MM.1S (cell line): ENCODE measurements at regions not wholly inside any gene's neighbourhood (a gene's known extent, or its start where the extent isn't known, plus 50 kb on each side); places are given as distances from the start of the nearest gene placed in this dataset.

Experiments
- DNase-seq: peaks from one replicate; pipeline ENCODE4 v3.0.0-alpha.2; 2015
- H2AFZ ChIP-seq: fragments of 300-600 bp; sonication (generic); 2 replicates; pipeline ENCODE4 v1.6.0; 2016; ENCODE audit warnings: antibody characterized with exemption, low read length
- H3F3A ChIP-seq: fragments of 300-600 bp; sonication (generic); 2 replicates; pipeline ENCODE4 v1.6.1; 2016; ENCODE audit warnings: mild to moderate bottlenecking, antibody characterized with exemption, low read length, moderate library complexity, mixed read lengths; ENCODE audit not compliant: insufficient read depth
- H3K27ac ChIP-seq: fragments of 300-600 bp; sonication (generic); 2 replicates; pipeline ENCODE4 v1.5.1; 2016; ENCODE audit warnings: mild to moderate bottlenecking, low read length
- H3K27me3 ChIP-seq: fragments of 300-600 bp; sonication (generic); replicated peaks from 2 replicates; pipeline ENCODE4 v1.6.0; 2016; ENCODE audit warnings: low read length; ENCODE audit not compliant: insufficient read depth
- H3K36me3 ChIP-seq: fragments of 300-600 bp; sonication (generic); replicated peaks from 2 replicates; pipeline ENCODE4 v1.6.1; 2016; ENCODE audit warnings: mild to moderate bottlenecking, low read length, mixed read lengths; ENCODE audit not compliant: insufficient read depth
- H3K4me1 ChIP-seq: fragments of 300-600 bp; sonication (generic); 2 replicates; pipeline ENCODE4 v1.6.1; 2016; ENCODE audit warnings: low read length, mixed read lengths
- H3K4me2 ChIP-seq: fragments of 300-600 bp; sonication (generic); 2 replicates; pipeline ENCODE4 v1.6.0; 2016; ENCODE audit warnings: low read depth, low read length
- H3K4me3 ChIP-seq: fragments of 300-600 bp; sonication (generic); 2 replicates; pipeline ENCODE4 v1.5.1; 2016; ENCODE audit warnings: low read length, mixed read lengths
- H3K79me2 ChIP-seq: fragments of 300-600 bp; sonication (generic); 2 replicates; pipeline ENCODE4 v1.6.1; 2016; ENCODE audit warnings: mixed run types, low read length, mixed read lengths
- H3K9ac ChIP-seq: fragments of 300-600 bp; sonication (generic); 2 replicates; pipeline ENCODE4 v1.6.1; 2016; ENCODE audit warnings: low read length, mixed read lengths
- H3K9me2 ChIP-seq: fragments of 300-600 bp; sonication (generic); replicated peaks from 2 replicates; pipeline ENCODE4 v1.6.1; 2016; ENCODE audit warnings: mild to moderate bottlenecking, low read length, mixed read lengths; ENCODE audit not compliant: insufficient read depth
- H3K9me3 ChIP-seq: fragments of 300-600 bp; sonication (generic); replicated peaks from 2 replicates; pipeline ENCODE4 v1.6.1; 2016; ENCODE audit warnings: mild to moderate bottlenecking, low read length, mixed read lengths; ENCODE audit not compliant: insufficient read depth
- H4K20me1 ChIP-seq: fragments of 300-600 bp; sonication (generic); 2 replicates; pipeline ENCODE4 v1.6.1; 2016; ENCODE audit warnings: mild to moderate bottlenecking, low read length, moderate library complexity, mixed read lengths; ENCODE audit not compliant: insufficient read depth
- EZH2 ChIP-seq: fragments of 300-600 bp; sonication (generic); optimal IDR thresholded peaks from 2 replicates; pipeline ENCODE3; 2017; ENCODE audit warnings: low read depth, mild to moderate bottlenecking, antibody characterized with exemption, low read length, mixed read lengths
- EZH2phosphoT487 ChIP-seq: fragments of 300-600 bp; sonication (generic); IDR thresholded peaks from 2 replicates; pipeline ENCODE4 v1.6.1; 2018; ENCODE audit warnings: antibody characterized with exemption, low read length
- TF ChIP-seq, protein P1 (sequence below): fragments of 300-600 bp; sonication (generic); IDR thresholded peaks from 2 replicates; pipeline ENCODE4 v1.5.1; 2016; ENCODE audit warnings: antibody characterized with exemption, low read length, mixed read lengths

DNA sequence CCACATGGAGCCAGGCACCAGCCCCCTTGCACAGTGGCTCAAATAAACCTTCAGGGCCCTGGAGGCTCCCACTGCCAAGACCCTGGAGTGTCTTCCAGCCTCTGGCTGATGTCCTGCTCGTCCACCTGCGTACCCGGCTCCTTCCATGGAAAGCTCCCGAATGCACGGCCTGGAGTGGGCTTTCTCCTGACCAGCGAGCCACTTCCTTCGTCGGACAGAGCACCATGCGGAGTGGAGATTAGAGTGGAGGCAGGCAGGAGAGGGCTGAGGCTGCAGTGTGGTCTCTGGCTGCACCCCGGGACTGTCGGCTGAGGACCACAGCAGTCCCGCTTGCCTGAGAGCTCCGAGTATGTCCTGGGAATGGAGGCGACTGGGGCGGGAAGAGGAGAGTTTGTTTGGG, 93.7 kb upstream of the SFSWAP start:
- Histone ChIP-seq H3F3A (no peaks in the 10 kb centered on the region), H2AFZ (no peak overlapping the region), H3K79me2 (no peaks in the 10 kb centered on the region), H3K9ac (no peak overlapping the region), H3K9me3 (no peaks in the 10 kb centered on the region), H3K9me2 (no peaks in the 10 kb centered on the region), H3K36me3 (no peaks in the 10 kb centered on the region), H3K4me1 (peaks cover 5% of the 10 kb centered on the region), H3K27ac (no peak overlapping the region), H3K4me2 (no peak overlapping the region), H3K27me3 (peaks cover 25% of the 10 kb centered on the region), H3K4me3 (no peak overlapping the region), H4K20me1 (no peaks in the 10 kb centered on the region)
- DNase-seq, result no peak
- TF ChIP-seq, protein P1, sequence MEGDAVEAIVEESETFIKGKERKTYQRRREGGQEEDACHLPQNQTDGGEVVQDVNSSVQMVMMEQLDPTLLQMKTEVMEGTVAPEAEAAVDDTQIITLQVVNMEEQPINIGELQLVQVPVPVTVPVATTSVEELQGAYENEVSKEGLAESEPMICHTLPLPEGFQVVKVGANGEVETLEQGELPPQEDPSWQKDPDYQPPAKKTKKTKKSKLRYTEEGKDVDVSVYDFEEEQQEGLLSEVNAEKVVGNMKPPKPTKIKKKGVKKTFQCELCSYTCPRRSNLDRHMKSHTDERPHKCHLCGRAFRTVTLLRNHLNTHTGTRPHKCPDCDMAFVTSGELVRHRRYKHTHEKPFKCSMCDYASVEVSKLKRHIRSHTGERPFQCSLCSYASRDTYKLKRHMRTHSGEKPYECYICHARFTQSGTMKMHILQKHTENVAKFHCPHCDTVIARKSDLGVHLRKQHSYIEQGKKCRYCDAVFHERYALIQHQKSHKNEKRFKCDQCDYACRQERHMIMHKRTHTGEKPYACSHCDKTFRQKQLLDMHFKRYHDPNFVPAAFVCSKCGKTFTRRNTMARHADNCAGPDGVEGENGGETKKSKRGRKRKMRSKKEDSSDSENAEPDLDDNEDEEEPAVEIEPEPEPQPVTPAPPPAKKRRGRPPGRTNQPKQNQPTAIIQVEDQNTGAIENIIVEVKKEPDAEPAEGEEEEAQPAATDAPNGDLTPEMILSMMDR, result no peak
- TF ChIP-seq EZH2 (no peak), EZH2phosphoT487 (no peak)

DNA sequence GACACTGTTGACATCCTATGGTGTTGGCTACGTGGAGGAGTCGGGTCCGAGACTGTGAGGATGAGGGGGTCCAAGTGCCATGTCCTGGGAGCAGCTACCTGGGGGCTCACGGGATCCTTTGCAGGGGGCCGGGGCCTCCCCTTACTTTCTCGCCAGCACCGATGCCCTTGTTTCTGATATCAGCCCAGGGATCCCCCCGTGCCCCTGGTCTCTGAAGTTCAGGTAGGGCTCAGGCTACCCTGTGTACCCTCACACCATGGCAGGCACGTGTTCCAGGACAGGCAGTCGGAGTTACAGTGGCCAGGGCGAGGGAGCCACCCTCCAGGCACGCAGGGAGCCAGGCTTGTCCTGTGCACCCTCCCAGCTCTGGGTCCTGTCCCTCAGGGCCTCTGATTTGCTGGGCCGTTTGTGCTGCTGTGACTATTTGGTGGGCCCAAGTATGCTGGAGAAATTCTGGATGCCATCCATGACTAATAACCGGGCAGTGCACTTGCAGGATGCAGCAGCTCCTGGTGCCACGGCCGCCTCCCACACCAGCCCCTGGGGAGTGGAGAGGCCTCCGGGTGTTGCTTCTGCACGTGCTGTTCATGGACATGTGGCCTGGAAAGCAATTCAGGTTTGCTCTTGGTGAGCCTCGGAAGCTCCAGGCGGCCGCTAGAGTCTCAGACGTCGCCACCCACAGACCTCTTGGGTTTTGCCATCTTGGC, 93.1 kb upstream of the SFSWAP start:
- H3K36me3 ChIP-seq, result no peaks in the 10 kb centered on the region
- no peak overlapping the region for H3K27ac ChIP-seq
- H3K4me3 ChIP-seq, result no peak overlapping the region
- H3K27me3 ChIP-seq, result peaks cover 25% of the 10 kb centered on the region
- TF ChIP-seq, protein P1, result no peak
- no peak for TF ChIP-seq EZH2phosphoT487
- no peaks in the 10 kb centered on the region for H3F3A ChIP-seq
- no peak overlapping the region for H2AFZ ChIP-seq
- no peaks in the 10 kb centered on the region for H3K9me2 ChIP-seq
- no peaks in the 10 kb centered on the region for H4K20me1 ChIP-seq
- peaks cover 5% of the 10 kb centered on the region for H3K4me1 ChIP-seq
- no peaks in the 10 kb centered on the region for H3K9me3 ChIP-seq
- no peak overlapping the region for H3K4me2 ChIP-seq
- H3K79me2 ChIP-seq, result no peaks in the 10 kb centered on the region
- H3K9ac ChIP-seq, result no peak overlapping the region
- no peak for DNase-seq

DNA sequence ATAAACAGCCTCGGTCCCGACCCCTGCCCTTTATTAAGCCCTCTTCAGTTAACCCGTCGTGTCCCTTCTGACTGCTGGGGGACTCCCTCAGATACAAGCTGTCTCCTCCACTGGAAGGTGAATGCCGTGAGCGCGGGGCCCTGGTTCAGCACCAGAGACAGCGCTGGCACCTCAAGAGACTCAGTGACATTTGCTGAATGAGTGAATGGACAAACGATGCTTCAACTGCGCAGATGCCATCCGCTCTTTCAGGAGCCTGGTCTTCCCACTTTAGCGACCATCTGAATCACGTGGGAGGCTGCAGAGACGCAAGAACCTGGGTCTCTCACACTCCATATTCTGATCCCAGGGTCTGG, 92.6 kb upstream of the SFSWAP start:
- Histone ChIP-seq H3K4me1 (peaks cover 1% of the 10 kb centered on the region), H4K20me1 (no peaks in the 10 kb centered on the region), H3K27me3 (peaks cover 25% of the 10 kb centered on the region), H3K9me2 (no peaks in the 10 kb centered on the region), H3K9me3 (no peaks in the 10 kb centered on the region), H3K27ac (no peak overlapping the region), H3K4me3 (no peak overlapping the region), H3K36me3 (no peaks in the 10 kb centered on the region), H3K79me2 (no peaks in the 10 kb centered on the region), H3K4me2 (no peak overlapping the region), H2AFZ (no peak overlapping the region), H3F3A (no peaks in the 10 kb centered on the region), H3K9ac (no peak overlapping the region)
- TF ChIP-seq EZH2phosphoT487, result no peak
- TF ChIP-seq EZH2, result no peak
- TF ChIP-seq, protein P1, result no peak
- DNase-seq, result no peak
